ENCODE measurements at regions not wholly inside any gene's neighbourhood (a gene's known extent, or its start where the extent isn't known, plus 50 kb on each side); places are given as distances from the start of the nearest gene placed in this dataset.

DNA sequence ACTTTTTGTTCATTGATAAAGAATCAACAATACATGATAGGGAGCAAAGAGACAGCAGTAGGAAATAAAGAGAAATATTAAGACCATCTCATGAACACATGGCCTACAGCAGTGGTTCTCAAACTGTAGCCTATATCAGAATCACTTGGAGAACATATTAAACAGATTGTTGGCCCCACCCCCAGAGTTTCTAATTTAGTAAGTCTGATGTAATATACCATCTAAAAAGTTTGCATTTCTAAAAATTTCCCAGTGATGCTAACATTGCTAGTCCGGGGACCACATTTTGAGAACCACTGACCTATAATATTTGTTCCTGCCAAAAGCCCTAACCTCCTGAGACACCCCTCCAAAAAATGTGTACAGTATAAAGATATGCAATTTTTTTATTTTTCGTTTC lies 306.2 kb upstream of the NREP start:
- no peak for FAIRE-seq
- CTCF ChIA-PET = no interaction called here

More for the DNA sequence above, 306.2 kb upstream of the NREP start:
- no peak overlapping the region for H2AFZ ChIP-seq (ENCODE audit: low read depth, low read length)
- no peak overlapping the region for H3K9ac ChIP-seq (replicated peaks; ENCODE audit: extremely low read depth, insufficient read depth, low read length)
- H3K27me3 ChIP-seq (ENCODE audit: control insufficient read depth in 2 of 2, insufficient read depth in 2 of 2, low read length in 2 of 2) = no peaks in the 10 kb centered on the region
- POLR2A ChIA-PET = no interaction called here
- H3K4me2 ChIP-seq (ENCODE audit: insufficient read depth, low read length) = no peak overlapping the region
- BruUV-seq (replicated peaks) = no TSS peak
- dilution Hi-C loops (cut with MboI; ENCODE audit: extremely low pct_ligation_motif_present, low sequenced_read_pairs) = no loop called here
- DNase-seq (ENCODE audit: low read depth, low spot score) = no peak
- H3K36me3 ChIP-seq (ENCODE audit: control insufficient read depth in 2 of 2, extremely low read depth in 1 of 2, insufficient read depth in 2 of 2, low read length in 2 of 2) = no peaks in the 10 kb centered on the region
- H3K79me2 ChIP-seq (ENCODE audit: control insufficient read depth, insufficient read depth, low read length) = no peaks in the 10 kb centered on the region
- H3K9me1 ChIP-seq (replicated peaks; ENCODE audit: control insufficient read depth, extremely low read depth, insufficient read depth, low read length) = no peaks in the 10 kb centered on the region
- no peak overlapping the region for H3K4me3 ChIP-seq (replicated peaks in 1 of 3; ENCODE audit: insufficient read depth in 1 of 3, low read depth in 1 of 3, low read length in 3 of 3)
- H3K27ac ChIP-seq (ENCODE audit: insufficient read depth, low read depth, low read length) = no peak overlapping the region
- H3K9me3 ChIP-seq (replicated peaks; ENCODE audit: control insufficient read depth, insufficient read depth, low read length) = no peaks in the 10 kb centered on the region
- H4K20me1 ChIP-seq (replicated peaks; ENCODE audit: control insufficient read depth, extremely low read depth, insufficient read depth, low read length) = no peaks in the 10 kb centered on the region
- intact Hi-C loops (cut with micrococcal nuclease) = no loop called here
- TF ChIP-seq, protein P1, sequence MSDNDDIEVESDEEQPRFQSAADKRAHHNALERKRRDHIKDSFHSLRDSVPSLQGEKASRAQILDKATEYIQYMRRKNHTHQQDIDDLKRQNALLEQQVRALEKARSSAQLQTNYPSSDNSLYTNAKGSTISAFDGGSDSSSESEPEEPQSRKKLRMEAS (IDR thresholded peaks at IDR 0.05; ENCODE audit: insufficient read depth, insufficient read length) = no peak
- TF ChIP-seq POLR2AphosphoS5 (IDR thresholded peaks at IDR 0.05; ENCODE audit: insufficient read depth, low read depth, low read length) (no peak), EZH2 (IDR thresholded peaks at IDR 0.05; ENCODE audit: borderline replicate concordance, low read depth, low read length, severe bottlenecking) (no peak), FOS (IDR thresholded peaks at IDR 0.05; ENCODE audit: borderline replicate concordance, insufficient read depth, low read length) (no peak), JUN (IDR thresholded peaks at IDR 0.05; ENCODE audit: borderline replicate concordance, insufficient read depth, insufficient read length, low read depth) (no peak), POLR2A (IDR thresholded peaks at IDR 0.05; ENCODE audit: low read depth, low read length) (no peak), GATA2 (IDR thresholded peaks at IDR 0.05; ENCODE audit: insufficient read depth, insufficient read length, low read depth, low read length) (no peak), MYC (IDR thresholded peaks at IDR 0.05; ENCODE audit: low read depth, low read length) (no peak)
- TF ChIP-seq, protein P2, sequence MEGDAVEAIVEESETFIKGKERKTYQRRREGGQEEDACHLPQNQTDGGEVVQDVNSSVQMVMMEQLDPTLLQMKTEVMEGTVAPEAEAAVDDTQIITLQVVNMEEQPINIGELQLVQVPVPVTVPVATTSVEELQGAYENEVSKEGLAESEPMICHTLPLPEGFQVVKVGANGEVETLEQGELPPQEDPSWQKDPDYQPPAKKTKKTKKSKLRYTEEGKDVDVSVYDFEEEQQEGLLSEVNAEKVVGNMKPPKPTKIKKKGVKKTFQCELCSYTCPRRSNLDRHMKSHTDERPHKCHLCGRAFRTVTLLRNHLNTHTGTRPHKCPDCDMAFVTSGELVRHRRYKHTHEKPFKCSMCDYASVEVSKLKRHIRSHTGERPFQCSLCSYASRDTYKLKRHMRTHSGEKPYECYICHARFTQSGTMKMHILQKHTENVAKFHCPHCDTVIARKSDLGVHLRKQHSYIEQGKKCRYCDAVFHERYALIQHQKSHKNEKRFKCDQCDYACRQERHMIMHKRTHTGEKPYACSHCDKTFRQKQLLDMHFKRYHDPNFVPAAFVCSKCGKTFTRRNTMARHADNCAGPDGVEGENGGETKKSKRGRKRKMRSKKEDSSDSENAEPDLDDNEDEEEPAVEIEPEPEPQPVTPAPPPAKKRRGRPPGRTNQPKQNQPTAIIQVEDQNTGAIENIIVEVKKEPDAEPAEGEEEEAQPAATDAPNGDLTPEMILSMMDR (IDR thresholded peaks at IDR 0.05; ENCODE audit: extremely low read depth in 1 of 2, insufficient read depth in 1 of 2, low read depth in 1 of 2, low read length in 2 of 2) = no peak
- H3K4me1 ChIP-seq (ENCODE audit: control insufficient read depth, extremely low read depth, insufficient read depth, low read length) = no peaks in the 10 kb centered on the region
